NB4 (cell line): ENCODE measurements at regions not wholly inside any gene's neighbourhood (a gene's known extent, or its start where the extent isn't known, plus 50 kb on each side); places are given as distances from the start of the nearest gene placed in this dataset.

ENCODE experiments used
- MYC ChIP-seq: IDR thresholded peaks from 2 replicates; pipeline ENCODE4 v1.6.1; 2011; ENCODE audit warnings: low read depth, low read length
- POLR2A ChIP-seq: IDR thresholded peaks from 2 replicates; pipeline ENCODE4 v1.6.1; 2011; ENCODE audit warnings: mild to moderate bottlenecking; ENCODE audit not compliant: insufficient read length; ENCODE audit errors: extremely low read depth
- TF ChIP-seq, protein P1 (sequence below): IDR thresholded peaks from one replicate; pipeline ENCODE4 v1.5.1; 2012; ENCODE audit warnings: low read depth, low read length

DNA sequence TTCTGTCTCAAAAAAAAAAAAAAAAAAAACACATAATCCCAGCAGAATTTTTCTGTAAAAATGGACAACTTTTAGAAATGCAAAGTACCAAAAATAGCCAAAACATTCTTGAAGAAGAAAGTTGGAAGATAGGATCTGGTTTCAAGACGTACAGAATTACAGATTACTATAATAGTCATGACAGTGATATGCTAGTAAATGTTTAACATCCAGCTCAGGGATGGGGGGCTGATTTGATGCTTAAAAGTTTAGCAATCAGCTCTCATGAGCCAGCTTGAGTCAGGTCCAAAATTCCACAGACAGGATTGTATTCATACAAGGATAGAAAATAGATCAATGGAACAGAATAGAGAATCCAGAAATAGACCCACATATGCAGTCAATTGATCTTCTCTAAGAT, 100.5 kb downstream of the CYB561 start:
- TF ChIP-seq, protein P1, sequence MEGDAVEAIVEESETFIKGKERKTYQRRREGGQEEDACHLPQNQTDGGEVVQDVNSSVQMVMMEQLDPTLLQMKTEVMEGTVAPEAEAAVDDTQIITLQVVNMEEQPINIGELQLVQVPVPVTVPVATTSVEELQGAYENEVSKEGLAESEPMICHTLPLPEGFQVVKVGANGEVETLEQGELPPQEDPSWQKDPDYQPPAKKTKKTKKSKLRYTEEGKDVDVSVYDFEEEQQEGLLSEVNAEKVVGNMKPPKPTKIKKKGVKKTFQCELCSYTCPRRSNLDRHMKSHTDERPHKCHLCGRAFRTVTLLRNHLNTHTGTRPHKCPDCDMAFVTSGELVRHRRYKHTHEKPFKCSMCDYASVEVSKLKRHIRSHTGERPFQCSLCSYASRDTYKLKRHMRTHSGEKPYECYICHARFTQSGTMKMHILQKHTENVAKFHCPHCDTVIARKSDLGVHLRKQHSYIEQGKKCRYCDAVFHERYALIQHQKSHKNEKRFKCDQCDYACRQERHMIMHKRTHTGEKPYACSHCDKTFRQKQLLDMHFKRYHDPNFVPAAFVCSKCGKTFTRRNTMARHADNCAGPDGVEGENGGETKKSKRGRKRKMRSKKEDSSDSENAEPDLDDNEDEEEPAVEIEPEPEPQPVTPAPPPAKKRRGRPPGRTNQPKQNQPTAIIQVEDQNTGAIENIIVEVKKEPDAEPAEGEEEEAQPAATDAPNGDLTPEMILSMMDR, result no peak
- TF ChIP-seq POLR2A, result no peak
- TF ChIP-seq MYC, result no peak
